Astrocyte of the cerebellum (primary cell): ENCODE measurements at regions not wholly inside any gene's neighbourhood (a gene's known extent, or its start where the extent isn't known, plus 50 kb on each side); places are given as distances from the start of the nearest gene placed in this dataset.

Experiments used
- DNase-seq: peaks from one replicate; pipeline ENCODE4 v3.0.0-alpha.2; 2011; ENCODE audit warnings: low read depth
- H3K4me3 ChIP-seq: 2 replicates; pipeline ENCODE4 v1.5.1; 2011; ENCODE audit warnings: mild to moderate bottlenecking, low read depth, low read length, moderate library complexity
- CTCF ChIP-seq: IDR thresholded peaks from 2 replicates; pipeline ENCODE4 v1.5.1; 2012; ENCODE audit warnings: low read length, low read depth, moderate library complexity, mild to moderate bottlenecking; ENCODE audit errors: missing control alignments
- in situ Hi-C: cut with HindIII; loops from 2 replicates; pipeline ENCODE4 v1.10.0; 2017; ENCODE audit warnings: low sequenced_read_pairs

GRCh38 chr3:103991461-103992115 is 1375.1 kb upstream of the ALCAM start:
- H3K4me3 ChIP-seq: no peak overlapping the region
- in situ Hi-C loops: no loop called here
- no peak for DNase-seq
- TF ChIP-seq CTCF: peak; percentile 54

GRCh38 chr3:103992469-103992868 is 1374.2 kb upstream of the ALCAM start:
- no peak for DNase-seq
- TF ChIP-seq CTCF: no peak
- in situ Hi-C loops: no loop called here
- H3K4me3 ChIP-seq: no peak overlapping the region

GRCh38 chr3:104004956-104005355 is 1361.8 kb upstream of the ALCAM start:
- in situ Hi-C loops: no loop called here

GRCh38 chr3:104005815-104006214 is 1360.9 kb upstream of the ALCAM start:
- no peak for DNase-seq
- no peak for TF ChIP-seq CTCF
- no peak overlapping the region for H3K4me3 ChIP-seq
- in situ Hi-C loops: no loop called here

More at GRCh38 chr3:104004956-104005355, 1361.8 kb upstream of the ALCAM start:
- DNase-seq: no peak
- TF ChIP-seq CTCF: no peak
- H3K4me3 ChIP-seq: no peak overlapping the region

GRCh38 chr3:104018541-104018940 is 1348.2 kb upstream of the ALCAM start:
- in situ Hi-C loops: no loop called here
- no peak overlapping the region for H3K4me3 ChIP-seq
- DNase-seq: no peak
- no peak for TF ChIP-seq CTCF

GRCh38 chr3:104031598-104031997 is 1335.1 kb upstream of the ALCAM start:
- H3K4me3 ChIP-seq: no peak overlapping the region
- TF ChIP-seq CTCF: no peak
- DNase-seq: no peak
- in situ Hi-C loops: no loop called here
